Fibroblast of skin of left biceps (primary cell): ENCODE measurements at regions not wholly inside any gene's neighbourhood (a gene's known extent, or its start where the extent isn't known, plus 50 kb on each side); places are given as distances from the start of the nearest gene placed in this dataset.
"Not testable (repeated sequence)": the region's sequence is repeated elsewhere in the genome, so short reads cannot be mapped to it uniquely, and the experiment has no call there.

ENCODE experiments used
- DNase-seq, 2 experiments: peaks; one replicate each; pipeline ENCODE4 v3.0.0-alpha.2; 2013; ENCODE audit warnings: low read depth in 2 of 2

GRCh38 chr12:89883630-89884389, 175.2 kb upstream of the ATP2B1 start:
- DNase-seq: no peak

- DNase-seq: no peak
These were observed 174.2 kb upstream of the ATP2B1 start for GRCh38 chr12:89882792-89883191.

- peak; percentile 15 to 18 for DNase-seq
These were observed 173.4 kb upstream of the ATP2B1 start for GRCh38 chr12:89882050-89882449.

GRCh38 chr12:89880690-89881350, 172.2 kb upstream of the ATP2B1 start:
- DNase-seq: no peak

GRCh38 chr12:89879766-89880165, 171.1 kb upstream of the ATP2B1 start:
- DNase-seq: no peak

- DNase-seq: no peak
These were observed 170.3 kb upstream of the ATP2B1 start for GRCh38 chr12:89878950-89879349.

- no peak for DNase-seq
These were observed 169.7 kb upstream of the ATP2B1 start for GRCh38 chr12:89878327-89878726.

GRCh38 chr12:89877671-89878070, 169.0 kb upstream of the ATP2B1 start:
- DNase-seq: no peak

GRCh38 chr12:89877136-89877535, 168.5 kb upstream of the ATP2B1 start:
- DNase-seq: no peak

GRCh38 chr12:89875809-89876208, 167.2 kb upstream of the ATP2B1 start:
- DNase-seq: no peak

GRCh38 chr12:89875225-89875624, 166.6 kb upstream of the ATP2B1 start:
- no peak for DNase-seq

- DNase-seq: no peak
These were observed 165.5 kb upstream of the ATP2B1 start for GRCh38 chr12:89874146-89874545.

GRCh38 chr12:89873745-89874144, 165.1 kb upstream of the ATP2B1 start:
- DNase-seq: no peak

GRCh38 chr12:89872922-89873630, 164.4 kb upstream of the ATP2B1 start:
- DNase-seq: no peak

GRCh38 chr12:89870413-89871184, 162.0 kb upstream of the ATP2B1 start:
- no peak for DNase-seq

- not testable (repeated sequence) for DNase-seq
These were observed 159.0 kb upstream of the ATP2B1 start for GRCh38 chr12:89867611-89868010.

- DNase-seq: no peak
These were observed 155.8 kb upstream of the ATP2B1 start for GRCh38 chr12:89864411-89864810.

GRCh38 chr12:89863968-89864367, 155.3 kb upstream of the ATP2B1 start:
- no peak for DNase-seq

GRCh38 chr12:89863493-89863938, 154.9 kb upstream of the ATP2B1 start:
- no peak for DNase-seq

- DNase-seq: no peak
These were observed 154.1 kb upstream of the ATP2B1 start for GRCh38 chr12:89862511-89863445.

GRCh38 chr12:89861086-89861485, 152.4 kb upstream of the ATP2B1 start:
- no peak for DNase-seq
